Small intestine (tissue), 7 donors: ENCODE measurements at regions not wholly inside any gene's neighbourhood (a gene's known extent, or its start where the extent isn't known, plus 50 kb on each side); places are given as distances from the start of the nearest gene placed in this dataset.
"Not testable (repeated sequence)": the region's sequence is repeated elsewhere in the genome, so short reads cannot be mapped to it uniquely, and the experiment has no call there.

Experiments
- DNase-seq, 2 donors: peaks; one replicate each; pipeline versions ENCODE4 v3.0.0 to v3.0.0-alpha.2; 2013
- FAIRE-seq: peaks from 2 replicates; lab custom pipeline; 2012; peaks lifted over from hg19 to GRCh38; lab: Jason Lieb, UNC
- H3K27ac ChIP-seq, 3 donors: one replicate each; pipeline ENCODE4 v1.5.1; 2013; ENCODE audit warnings: low read length in 2 of 3, mild to moderate bottlenecking in 2 of 3, control low read depth in 1 of 3, inconsistent platforms in 1 of 3, low read depth in 1 of 3, moderate library complexity in 1 of 3
- H3K27me3 ChIP-seq, 3 donors: one replicate each; pipeline ENCODE4 v1.6.1; 2013; ENCODE audit warnings: low read length in 3 of 3, inconsistent platforms in 1 of 3; ENCODE audit not compliant: control insufficient read depth in 3 of 3, insufficient read depth in 3 of 3
- H3K36me3 ChIP-seq, 3 donors: one replicate each; pipeline ENCODE4 v1.6.1; 2013; ENCODE audit warnings: low read length in 3 of 3, inconsistent platforms in 1 of 3, low read depth in 1 of 3, mild to moderate bottlenecking in 1 of 3, moderate library complexity in 1 of 3; ENCODE audit not compliant: control insufficient read depth in 3 of 3, insufficient read depth in 2 of 3
- H3K4me1 ChIP-seq, 3 donors: one replicate each; pipeline ENCODE4 v1.6.1; 2013; ENCODE audit warnings: low read length in 2 of 3, inconsistent platforms in 1 of 3, low read depth in 1 of 3, mild to moderate bottlenecking in 1 of 3, moderate library complexity in 1 of 3; ENCODE audit not compliant: control insufficient read depth in 3 of 3, insufficient read depth in 2 of 3
- H3K4me3 ChIP-seq, 3 donors: one replicate each; pipeline ENCODE4 v1.5.1; 2013; ENCODE audit warnings: low read length in 3 of 3, control low read depth in 1 of 3, inconsistent platforms in 1 of 3, low read depth in 1 of 3, mild to moderate bottlenecking in 1 of 3, moderate library complexity in 1 of 3
- H3K9me3 ChIP-seq, 2 donors: one replicate each; pipeline ENCODE4 v1.6.1; 2013; ENCODE audit warnings: low read depth in 1 of 2, low read length in 1 of 2; ENCODE audit not compliant: control insufficient read depth in 2 of 2, insufficient read depth in 1 of 2
- WGBS, 3 donors: extraction: QIAGEN DNeasy Blood & Tissue Kit; methylation state at CpG; one replicate each; pipeline ENCODE4 v1.1.7; 2013; 5-methylcytosine and 5-hydroxymethylcytosine counted together
- donor health status: healthy with polysubstance abuse.
- donor health status: control.
- donor health status: control.
- donor health status: Bipolar disorder and iron deficiency.
- donor health status: healthy.

DNA sequence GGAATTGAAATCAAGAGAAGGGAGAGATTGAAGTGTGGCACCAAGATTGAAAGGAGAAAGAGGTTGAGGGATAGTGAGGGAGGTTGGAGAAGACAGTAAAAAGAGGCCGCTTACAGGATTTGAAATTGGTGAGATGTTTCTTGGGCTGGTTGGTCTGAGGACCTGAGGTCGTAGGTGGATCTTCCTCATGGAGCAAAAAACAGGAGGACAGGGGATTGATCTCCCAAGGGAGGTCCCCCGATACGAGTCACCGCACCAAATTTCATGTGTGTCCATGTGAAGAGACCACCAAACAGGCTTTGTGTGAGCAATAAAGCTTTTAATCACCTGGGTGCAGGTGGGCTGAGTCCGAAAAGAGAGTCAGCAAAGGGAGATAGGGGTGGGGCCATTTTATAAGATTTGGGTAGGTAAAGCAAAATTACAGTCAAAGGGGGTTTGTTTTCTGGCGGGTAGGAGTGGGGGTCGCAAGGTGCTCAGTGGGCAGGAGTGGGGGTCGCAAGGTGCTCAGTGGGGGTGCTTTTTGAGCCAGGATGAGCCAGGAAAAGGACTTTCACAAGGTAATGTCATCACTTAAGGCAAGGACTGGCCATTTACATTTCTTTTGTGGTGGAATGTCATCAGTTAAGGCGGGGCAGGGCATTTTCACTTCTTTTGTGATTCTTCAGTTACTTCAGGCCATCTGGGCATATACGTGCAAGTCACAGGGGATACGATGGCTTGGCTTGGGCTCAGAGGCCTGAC lies 505.5 kb downstream of the GRIN2A start:
- 61 to 90% (median 89%) methylated on average over 7 to 10 of the region's 12 CpGs for WGBS, 3 donors
- H3K27ac ChIP-seq, H3K9me3 ChIP-seq, H3K27me3 ChIP-seq, H3K36me3 ChIP-seq, H3K4me1 ChIP-seq, H3K4me3 ChIP-seq, FAIRE-seq, DNase-seq: not testable (repeated sequence)

DNA sequence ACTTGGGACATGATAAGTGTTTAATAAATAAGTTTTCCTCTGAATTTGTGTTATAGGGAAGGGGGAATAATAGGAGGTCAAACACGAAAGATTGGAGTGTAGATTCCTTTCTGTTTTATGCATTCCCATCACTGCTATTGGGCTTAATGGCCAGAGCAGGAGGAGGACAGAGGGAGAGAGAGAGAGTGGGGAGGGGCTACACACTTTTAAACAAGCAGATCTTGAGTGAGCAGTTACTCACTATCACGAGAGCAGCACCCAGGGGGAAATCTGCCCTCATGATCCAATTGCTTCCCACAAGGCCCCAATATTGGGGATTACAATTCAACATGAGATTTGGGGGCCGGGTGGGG lies 505.0 kb downstream of the GRIN2A start:
- FAIRE-seq (no peak), DNase-seq (no peak)
- Histone ChIP-seq H3K27me3 (no peaks in the 10 kb centered on the region), H3K36me3 (no peaks in the 10 kb centered on the region), H3K4me1 (no peaks in the 10 kb centered on the region), H3K4me3 (no peak overlapping the region), H3K27ac (no peak overlapping the region), H3K9me3 (no peaks in the 10 kb centered on the region)
- WGBS, 3 donors = 63 to 82% (median 67%) methylated on average over 3 of the region's 3 CpGs

DNA sequence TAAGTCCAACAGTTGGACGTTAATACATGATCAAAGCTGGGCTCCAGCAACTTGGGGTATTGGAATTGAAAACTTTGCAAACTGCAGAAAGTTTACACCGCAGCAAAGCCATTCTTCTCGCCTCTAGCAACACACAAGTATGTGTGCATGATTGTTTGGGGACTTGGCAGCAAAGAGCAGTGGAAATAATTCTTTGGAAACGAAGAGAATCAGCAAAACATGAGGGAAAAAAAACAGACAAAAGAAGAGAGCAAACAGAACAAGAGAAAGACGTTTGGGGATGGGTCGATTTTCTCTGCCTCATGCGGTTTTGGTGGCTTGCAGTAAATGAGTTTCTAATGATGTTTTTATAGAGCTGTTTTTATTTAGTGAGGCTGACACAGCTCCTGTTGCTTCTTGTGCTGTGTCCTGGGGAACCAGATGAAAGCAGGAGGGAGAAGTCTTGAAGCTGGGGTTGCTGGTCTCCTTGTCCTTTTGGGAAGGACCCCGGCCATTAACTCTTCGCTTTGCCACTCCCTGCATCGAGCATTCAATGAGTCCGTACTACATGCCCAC lies 502.9 kb downstream of the GRIN2A start:
- H3K27ac ChIP-seq = no peak overlapping the region
- 19 to 40% (median 29%) methylated on average over 11 of the region's 11 CpGs for WGBS, 3 donors

DNA sequence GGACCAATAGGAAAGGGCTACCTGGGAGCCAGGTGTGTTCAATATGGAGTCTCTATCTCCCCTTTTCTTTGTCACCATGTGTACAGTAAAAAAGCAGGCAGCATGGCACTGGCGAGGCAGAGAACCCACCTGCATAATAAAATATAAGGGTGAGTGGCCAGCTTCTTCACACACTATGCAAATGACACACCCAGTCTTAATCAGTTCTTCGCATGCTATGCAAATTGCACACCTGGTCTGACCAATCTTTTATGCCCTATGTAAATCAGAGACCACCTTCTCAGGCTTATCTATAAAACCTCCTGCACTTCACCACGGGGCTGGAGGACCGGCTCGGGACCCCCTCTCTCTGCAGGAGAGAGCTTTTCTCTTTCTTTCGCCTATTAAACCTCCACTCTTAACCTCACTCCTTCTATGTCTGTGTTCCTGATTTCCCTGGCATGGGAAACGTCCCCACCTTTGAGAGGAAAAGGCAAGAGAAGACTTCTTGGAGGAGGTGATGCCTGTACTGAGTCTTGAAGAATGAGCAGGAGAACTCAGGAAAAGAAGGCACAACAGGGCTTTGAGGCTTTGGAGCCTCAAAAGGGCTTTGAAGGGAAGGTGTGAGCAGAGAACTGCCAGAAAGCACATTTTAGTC lies 502.1 kb downstream of the GRIN2A start:
- no peak for FAIRE-seq
- Histone ChIP-seq H3K27ac (no peak overlapping the region), H3K9me3 (peaks cover 0 to 3% of the 10 kb centered on the region in 2 donors), H3K4me3 (no peak overlapping the region), H3K36me3 (no peaks in the 10 kb centered on the region), H3K4me1 (no peaks in the 10 kb centered on the region), H3K27me3 (no peaks in the 10 kb centered on the region)
- 20 to 47% (median 28%) methylated on average over 7 of the region's 7 CpGs for WGBS, 3 donors
- no peak for DNase-seq

More for the DNA sequence above, 502.9 kb downstream of the GRIN2A start:
- Histone ChIP-seq H3K9me3 (peaks cover 0 to 3% of the 10 kb centered on the region in 2 donors), H3K27me3 (no peaks in the 10 kb centered on the region), H3K36me3 (no peaks in the 10 kb centered on the region), H3K4me1 (no peaks in the 10 kb centered on the region), H3K4me3 (no peak overlapping the region)
- FAIRE-seq (no peak), DNase-seq (no peak)

DNA sequence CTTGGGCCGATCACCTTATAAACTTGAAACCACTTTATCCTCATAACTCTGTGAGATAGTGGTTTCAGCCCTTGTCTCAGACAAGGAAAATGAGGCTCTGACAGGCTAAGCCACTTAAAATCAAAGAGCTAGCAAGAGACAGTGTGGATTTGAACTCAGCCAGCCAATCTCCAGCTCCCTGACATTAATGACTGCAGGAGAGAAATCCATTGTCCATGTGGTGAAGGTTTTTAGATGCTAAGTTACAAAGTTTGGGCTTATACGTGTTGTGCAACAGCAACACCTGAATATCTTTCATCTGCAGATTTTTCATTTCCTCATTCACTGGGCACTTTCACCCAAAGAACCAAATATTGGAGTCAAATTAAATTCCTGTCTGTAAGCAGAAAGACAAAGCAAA lies 501.3 kb downstream of the GRIN2A start:
- DNase-seq (no peak), FAIRE-seq (no peak)
- Histone ChIP-seq H3K36me3 (no peaks in the 10 kb centered on the region), H3K4me3 (no peak overlapping the region), H3K4me1 (no peaks in the 10 kb centered on the region), H3K9me3 (peaks cover 0 to 3% of the 10 kb centered on the region in 2 donors), H3K27ac (no peak overlapping the region), H3K27me3 (no peaks in the 10 kb centered on the region)
- 72 to 79% (median 78%) methylated on average over 2 of the region's 2 CpGs for WGBS, 3 donors

DNA sequence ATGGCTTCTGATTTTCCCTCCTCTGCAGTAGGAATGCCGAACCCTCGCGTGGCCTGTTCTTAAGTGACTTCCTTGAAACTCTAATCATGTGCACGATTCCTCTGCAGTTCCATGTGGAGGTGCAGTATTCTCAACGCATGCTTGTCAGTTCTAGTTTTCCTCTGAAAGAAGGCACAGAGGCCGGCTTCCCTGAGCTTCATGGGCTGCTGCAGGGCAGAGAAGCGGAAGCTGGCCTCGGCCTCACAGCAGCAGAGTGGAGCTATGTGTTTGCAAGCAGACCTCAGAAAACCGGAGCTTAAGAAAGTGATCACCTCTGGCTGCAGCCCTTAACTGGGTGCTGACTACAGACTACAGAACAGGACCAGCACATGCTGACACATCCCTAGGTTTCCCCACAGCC lies 500.7 kb downstream of the GRIN2A start:
- DNase-seq = no peak
- Histone ChIP-seq H3K36me3 (no peaks in the 10 kb centered on the region), H3K4me3 (no peak overlapping the region), H3K9me3 (peaks cover 0 to 3% of the 10 kb centered on the region in 2 donors), H3K4me1 (no peaks in the 10 kb centered on the region), H3K27ac (no peak overlapping the region), H3K27me3 (no peaks in the 10 kb centered on the region)
- 73 to 88% (median 79%) methylated on average over 9 of the region's 9 CpGs for WGBS, 3 donors
- FAIRE-seq = no peak

DNA sequence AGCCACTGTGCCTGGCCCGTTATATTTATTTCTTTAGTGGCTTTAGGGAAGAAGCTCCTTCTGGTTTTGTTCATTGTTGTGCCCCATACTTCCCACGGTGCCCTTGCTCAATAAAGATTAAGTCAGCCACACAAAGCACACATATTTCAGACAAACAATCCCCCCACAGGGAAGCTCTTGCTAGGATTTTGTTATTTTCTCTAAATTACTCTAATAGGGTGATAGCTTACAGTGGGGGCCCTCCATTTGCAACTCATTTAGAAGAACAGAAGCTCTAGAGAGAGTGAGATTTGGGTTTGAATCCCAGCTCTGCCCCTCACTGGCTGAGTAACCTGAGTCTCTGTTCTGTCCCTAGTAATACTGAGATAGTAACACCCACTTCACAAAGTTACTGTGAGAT lies 499.9 kb downstream of the GRIN2A start:
- H3K4me1 ChIP-seq = no peaks in the 10 kb centered on the region
- DNase-seq = no peak
- WGBS, 3 donors = 60 to 65% (median 63%) methylated on average over 2 of the region's 2 CpGs
- no peaks in the 10 kb centered on the region for H3K36me3 ChIP-seq
- H3K4me3 ChIP-seq = no peak overlapping the region
- FAIRE-seq = no peak
- H3K27me3 ChIP-seq = no peaks in the 10 kb centered on the region
- H3K9me3 ChIP-seq = peaks cover 0 to 3% of the 10 kb centered on the region in 2 donors
- no peak overlapping the region for H3K27ac ChIP-seq

DNA sequence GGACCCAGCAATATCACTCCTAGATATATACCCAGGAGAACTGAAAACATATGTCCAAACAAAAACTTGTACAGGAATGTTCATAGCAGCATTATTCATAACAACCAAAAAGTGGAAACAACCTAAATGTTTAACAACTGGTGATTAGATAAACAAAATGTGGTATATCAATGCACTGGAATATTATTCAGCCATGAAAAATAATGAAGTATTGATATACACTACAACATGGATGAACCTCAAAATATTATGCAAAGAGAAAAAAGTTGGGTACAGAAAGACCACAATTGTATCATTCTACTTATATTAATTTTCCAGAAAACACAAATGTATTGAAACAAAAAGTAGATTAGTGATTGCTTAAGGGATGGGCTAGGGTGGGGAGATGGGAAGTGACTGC lies 498.6 kb downstream of the GRIN2A start:
- Histone ChIP-seq H3K27me3 (no peaks in the 10 kb centered on the region), H3K4me3 (no peak overlapping the region), H3K4me1 (no peaks in the 10 kb centered on the region), H3K27ac (no peak overlapping the region), H3K9me3 (peaks cover 0 to 3% of the 10 kb centered on the region in 2 donors), H3K36me3 (no peaks in the 10 kb centered on the region)
- DNase-seq (no peak), FAIRE-seq (no peak)
